ENCODE measurements at regions not wholly inside any gene's neighbourhood (a gene's known extent, or its start where the extent isn't known, plus 50 kb on each side); places are given as distances from the start of the nearest gene placed in this dataset.

DNA sequence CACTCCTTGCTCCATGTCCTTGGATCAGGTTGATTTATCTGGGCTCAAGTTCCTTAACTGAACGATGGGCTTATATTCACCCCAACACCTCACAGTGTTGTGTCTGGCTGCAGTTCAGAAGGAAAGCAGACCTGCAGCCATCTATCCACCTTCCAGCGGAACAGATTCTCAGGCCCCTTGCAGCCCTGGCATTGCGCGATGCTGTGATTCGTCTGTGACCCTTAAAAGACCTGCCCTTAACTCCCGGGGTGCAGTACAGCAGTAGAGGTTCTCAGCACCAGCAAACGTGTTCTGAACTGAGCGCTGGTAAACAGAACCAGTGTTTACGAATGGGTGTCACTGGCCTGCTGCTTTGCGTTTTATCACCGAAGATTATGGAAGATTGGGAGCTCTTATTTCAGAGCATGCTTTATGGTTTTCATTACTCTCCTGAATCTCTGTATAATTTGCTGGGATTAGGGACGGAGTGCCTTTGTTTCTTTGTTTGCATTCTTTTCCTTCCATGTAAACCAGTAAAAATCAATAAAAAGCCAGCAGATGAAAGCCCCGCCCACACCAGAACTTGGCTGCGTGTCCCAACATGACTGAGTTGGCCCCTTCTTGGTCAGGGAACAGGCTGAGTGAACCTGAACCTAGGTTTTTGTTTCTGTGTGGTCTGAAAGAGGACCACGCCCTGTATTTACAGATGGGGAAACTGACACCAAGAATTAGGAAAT, 286.7 kb upstream of the CRY1 start:
- TF ChIP-seq EZH2 (IDR thresholded peaks at IDR 0.05; ENCODE audit: insufficient read depth, poor library complexity, severe bottlenecking) = no peak
- TF ChIP-seq EZH2phosphoT487 (IDR thresholded peaks at IDR 0.05; ENCODE audit: insufficient read depth, low read depth) = no peak

Data from GM23248 (cell line).